DOHH2 (cell line): ENCODE measurements at regions not wholly inside any gene's neighbourhood (a gene's known extent, or its start where the extent isn't known, plus 50 kb on each side); places are given as distances from the start of the nearest gene placed in this dataset.

Experiments
- H3F3A ChIP-seq: fragments of 200-600 bp; sonication (generic), shearing (Covaris generic); 2 replicates; pipeline ENCODE4 v1.6.0; 2016; ENCODE audit warnings: antibody characterized with exemption, mild to moderate bottlenecking; ENCODE audit not compliant: control insufficient read depth, insufficient read depth
- H3K27ac ChIP-seq: fragments of 200-600 bp; sonication (generic); 2 replicates; pipeline ENCODE4 v1.5.1; 2014; ENCODE audit warnings: low read depth, mild to moderate bottlenecking, low read length, moderate library complexity
- H3K27me3 ChIP-seq: fragments of 200-600 bp; sonication (generic); 2 replicates; pipeline ENCODE4 v1.6.1; 2014; ENCODE audit warnings: mild to moderate bottlenecking, low read length, mixed read lengths; ENCODE audit not compliant: control insufficient read depth
- H3K36me3 ChIP-seq: fragments of 200-600 bp; sonication (generic); 2 replicates; pipeline ENCODE4 v1.6.1; 2014; ENCODE audit warnings: mild to moderate bottlenecking, low read length, moderate library complexity, mixed read lengths; ENCODE audit not compliant: control insufficient read depth
- H3K4me1 ChIP-seq: fragments of 200-600 bp; sonication (generic); 2 replicates; pipeline ENCODE4 v1.6.1; 2014; ENCODE audit warnings: mild to moderate bottlenecking, low read length, mixed read lengths; ENCODE audit not compliant: control insufficient read depth
- H3K4me2 ChIP-seq: fragments of 200-600 bp; sonication (generic); 2 replicates; pipeline ENCODE4 v1.6.0; 2014; ENCODE audit warnings: mild to moderate bottlenecking, low read length, moderate library complexity
- H3K4me3 ChIP-seq: fragments of 200-600 bp; sonication (generic); 2 replicates; pipeline ENCODE4 v1.5.1; 2014; ENCODE audit warnings: mild to moderate bottlenecking, low read length, mixed read lengths
- H3K79me2 ChIP-seq: fragments of 200-600 bp; sonication (generic); 2 replicates; pipeline ENCODE4 v1.6.1; 2014; ENCODE audit warnings: mild to moderate bottlenecking, low read length, mixed read lengths; ENCODE audit not compliant: control insufficient read depth
- H3K9me2 ChIP-seq: fragments of 200-600 bp; sonication (generic); replicated peaks from 2 replicates; pipeline ENCODE4 v1.6.1; 2014; ENCODE audit warnings: mild to moderate bottlenecking, low read length, mixed read lengths; ENCODE audit not compliant: control insufficient read depth
- H3K9me3 ChIP-seq: fragments of 200-600 bp; sonication (generic); 2 replicates; pipeline ENCODE4 v1.6.1; 2014; ENCODE audit warnings: antibody characterized with exemption, low read length, mixed read lengths; ENCODE audit not compliant: control insufficient read depth, insufficient read depth
- H4K20me1 ChIP-seq: fragments of 200-600 bp; sonication (generic); 2 replicates; pipeline ENCODE4 v1.6.0; 2014; ENCODE audit warnings: low read depth, mild to moderate bottlenecking, antibody characterized with exemption, low read length, moderate library complexity; ENCODE audit not compliant: control insufficient read depth, insufficient read depth
- EZH2phosphoT487 ChIP-seq: fragments of 200-600 bp; sonication (generic); IDR thresholded peaks from 2 replicates; pipeline ENCODE4 v1.6.1; 2017; ENCODE audit warnings: borderline replicate concordance, mild to moderate bottlenecking, antibody characterized with exemption, low read length, moderate library complexity, mixed read lengths
- TF ChIP-seq, protein P1 (sequence below): fragments of 200-600 bp; sonication (generic); IDR thresholded peaks from one replicate; pipeline ENCODE4 v1.5.1; 2014; ENCODE audit warnings: antibody characterized with exemption, mild to moderate bottlenecking, low read depth, low read length; ENCODE audit not compliant: poor library complexity, severe bottlenecking

DNA sequence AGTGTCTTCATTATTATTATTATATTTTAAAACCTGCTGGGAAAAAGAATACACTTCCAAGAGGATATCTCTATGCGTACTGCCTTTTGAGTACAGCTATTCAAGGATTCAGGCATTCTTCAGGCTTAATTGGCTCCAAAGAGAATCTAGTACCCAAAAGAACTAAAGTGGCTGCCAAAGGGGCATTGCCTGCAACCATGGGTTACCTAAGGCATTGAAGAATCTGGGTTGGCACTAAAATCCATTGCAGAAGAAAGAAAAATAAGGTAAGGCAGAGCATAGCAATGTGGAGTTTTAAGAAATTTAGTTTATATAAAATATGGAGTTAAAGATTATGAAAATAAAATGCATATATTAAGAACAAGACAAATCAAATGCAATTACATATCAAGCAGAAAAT lies 223.5 kb downstream of the TMEM161B start:
- Histone ChIP-seq H3K9me2 (no peaks in the 10 kb centered on the region), H3F3A (no peaks in the 10 kb centered on the region), H4K20me1 (no peaks in the 10 kb centered on the region), H3K79me2 (no peaks in the 10 kb centered on the region), H3K4me3 (no peak overlapping the region), H3K4me2 (no peak overlapping the region), H3K27me3 (no peaks in the 10 kb centered on the region), H3K27ac (no peak overlapping the region), H3K9me3 (no peaks in the 10 kb centered on the region), H3K4me1 (no peaks in the 10 kb centered on the region), H3K36me3 (no peaks in the 10 kb centered on the region)
- no peak for TF ChIP-seq EZH2phosphoT487
- TF ChIP-seq, protein P1, sequence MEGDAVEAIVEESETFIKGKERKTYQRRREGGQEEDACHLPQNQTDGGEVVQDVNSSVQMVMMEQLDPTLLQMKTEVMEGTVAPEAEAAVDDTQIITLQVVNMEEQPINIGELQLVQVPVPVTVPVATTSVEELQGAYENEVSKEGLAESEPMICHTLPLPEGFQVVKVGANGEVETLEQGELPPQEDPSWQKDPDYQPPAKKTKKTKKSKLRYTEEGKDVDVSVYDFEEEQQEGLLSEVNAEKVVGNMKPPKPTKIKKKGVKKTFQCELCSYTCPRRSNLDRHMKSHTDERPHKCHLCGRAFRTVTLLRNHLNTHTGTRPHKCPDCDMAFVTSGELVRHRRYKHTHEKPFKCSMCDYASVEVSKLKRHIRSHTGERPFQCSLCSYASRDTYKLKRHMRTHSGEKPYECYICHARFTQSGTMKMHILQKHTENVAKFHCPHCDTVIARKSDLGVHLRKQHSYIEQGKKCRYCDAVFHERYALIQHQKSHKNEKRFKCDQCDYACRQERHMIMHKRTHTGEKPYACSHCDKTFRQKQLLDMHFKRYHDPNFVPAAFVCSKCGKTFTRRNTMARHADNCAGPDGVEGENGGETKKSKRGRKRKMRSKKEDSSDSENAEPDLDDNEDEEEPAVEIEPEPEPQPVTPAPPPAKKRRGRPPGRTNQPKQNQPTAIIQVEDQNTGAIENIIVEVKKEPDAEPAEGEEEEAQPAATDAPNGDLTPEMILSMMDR, result no peak

- Histone ChIP-seq H3K4me2 (no peak overlapping the region), H3K27me3 (no peaks in the 10 kb centered on the region), H3K9me2 (no peaks in the 10 kb centered on the region), H3K27ac (no peak overlapping the region), H3K9me3 (no peaks in the 10 kb centered on the region), H3K79me2 (no peaks in the 10 kb centered on the region), H3K4me1 (peaks cover 19% of the 10 kb centered on the region), H3F3A (no peaks in the 10 kb centered on the region), H3K36me3 (no peaks in the 10 kb centered on the region), H4K20me1 (no peaks in the 10 kb centered on the region), H3K4me3 (no peak overlapping the region)
- TF ChIP-seq, protein P1, result no peak
- TF ChIP-seq EZH2phosphoT487, result no peak
These were observed 234.1 kb downstream of the TMEM161B start for GRCh38 chr5:88034520-88034919.

DNA sequence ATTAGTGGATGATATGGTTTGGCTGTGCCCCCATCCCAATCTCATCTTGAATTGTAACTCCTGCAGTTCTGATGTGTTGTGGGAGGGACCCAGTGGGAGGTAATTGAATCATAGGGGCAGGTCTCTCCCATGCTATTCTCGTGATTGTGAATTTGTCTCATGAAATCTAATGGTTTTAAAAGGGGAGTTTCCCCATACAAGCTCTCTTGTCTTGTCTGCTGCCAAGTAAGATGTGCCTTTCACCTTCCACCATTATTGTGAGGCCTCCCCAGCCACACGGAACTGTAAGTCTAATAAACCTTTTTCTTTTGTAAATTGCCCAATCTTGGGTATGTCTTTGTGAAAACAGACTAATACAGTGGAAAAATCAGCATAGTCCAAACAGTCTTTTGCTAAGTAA lies 235.5 kb downstream of the TMEM161B start:
- no peak overlapping the region for H3K27ac ChIP-seq
- no peak overlapping the region for H3K4me2 ChIP-seq
- no peaks in the 10 kb centered on the region for H3F3A ChIP-seq
- no peak for TF ChIP-seq EZH2phosphoT487
- H3K9me2 ChIP-seq, result no peaks in the 10 kb centered on the region
- no peaks in the 10 kb centered on the region for H3K9me3 ChIP-seq
- H3K27me3 ChIP-seq, result no peaks in the 10 kb centered on the region
- no peaks in the 10 kb centered on the region for H4K20me1 ChIP-seq
- peaks cover 19% of the 10 kb centered on the region for H3K4me1 ChIP-seq
- H3K79me2 ChIP-seq, result no peaks in the 10 kb centered on the region
- H3K4me3 ChIP-seq, result no peak overlapping the region
- no peaks in the 10 kb centered on the region for H3K36me3 ChIP-seq

GRCh38 chr5:88029011-88029410 lies 239.6 kb downstream of the TMEM161B start:
- no peak overlapping the region for H3K27ac ChIP-seq
- no peaks in the 10 kb centered on the region for H3K4me1 ChIP-seq
- H4K20me1 ChIP-seq, result no peaks in the 10 kb centered on the region
- no peaks in the 10 kb centered on the region for H3K9me3 ChIP-seq
- H3K27me3 ChIP-seq, result no peaks in the 10 kb centered on the region
- no peaks in the 10 kb centered on the region for H3K9me2 ChIP-seq
- TF ChIP-seq EZH2phosphoT487, result no peak
- TF ChIP-seq, protein P1, result no peak
- no peaks in the 10 kb centered on the region for H3K36me3 ChIP-seq
- no peaks in the 10 kb centered on the region for H3K79me2 ChIP-seq
- H3F3A ChIP-seq, result no peaks in the 10 kb centered on the region
- no peak overlapping the region for H3K4me2 ChIP-seq
- no peak overlapping the region for H3K4me3 ChIP-seq
